NCI-H1092 treated with DMSO at 0.1 percent for 48 hours (cell line): ENCODE measurements at regions not wholly inside any gene's neighbourhood (a gene's known extent, or its start where the extent isn't known, plus 50 kb on each side); places are given as distances from the start of the nearest gene placed in this dataset.
"Not testable (repeated sequence)": the region's sequence is repeated elsewhere in the genome, so short reads cannot be mapped to it uniquely, and the experiment has no call there.

Source experiments
- DNase-seq: peaks from one replicate; lab custom pipeline; 2025; lab: John Stamatoyannopoulos, UW

DNA sequence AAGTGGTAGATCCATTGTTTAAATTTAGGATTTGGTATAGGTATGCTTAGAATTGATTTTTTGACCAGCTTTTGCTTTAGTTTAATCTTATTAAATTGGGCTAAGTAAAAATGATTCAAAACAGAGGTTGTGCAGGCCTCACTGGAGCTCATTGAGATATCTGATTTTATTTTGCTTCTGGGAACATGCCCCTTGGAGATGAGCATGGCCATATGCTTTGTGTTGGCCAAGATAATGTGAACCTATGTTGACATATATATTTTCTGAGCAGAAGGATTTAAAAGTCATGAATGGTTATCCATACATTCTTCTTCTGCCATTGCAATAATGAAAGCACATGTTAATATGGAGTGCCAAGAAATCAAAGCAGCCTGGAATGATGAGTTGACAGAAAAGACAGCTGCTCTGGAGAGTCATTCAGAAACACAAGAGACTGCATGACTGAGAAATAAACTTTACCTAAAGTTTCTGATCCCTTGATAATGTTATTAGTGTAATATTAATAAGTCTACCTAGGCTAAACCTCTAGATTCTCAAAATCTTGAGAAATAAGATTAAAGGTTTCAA is 489.7 kb upstream of the GNPDA2 start:
- DNase-seq, result no peak

- DNase-seq, result not testable (repeated sequence)
Observed at GRCh38 chr4:45208476-45208875, 482.1 kb upstream of the GNPDA2 start.

- not testable (repeated sequence) for DNase-seq
Observed at GRCh38 chr4:45207864-45208331, 481.5 kb upstream of the GNPDA2 start.

- DNase-seq, result not testable (repeated sequence)
Observed at GRCh38 chr4:45207241-45207863, 481.0 kb upstream of the GNPDA2 start.

GRCh38 chr4:45199736-45200135 is 473.4 kb upstream of the GNPDA2 start:
- no peak for DNase-seq

- no peak for DNase-seq
Observed at GRCh38 chr4:45188501-45188900, 462.1 kb upstream of the GNPDA2 start.

DNA sequence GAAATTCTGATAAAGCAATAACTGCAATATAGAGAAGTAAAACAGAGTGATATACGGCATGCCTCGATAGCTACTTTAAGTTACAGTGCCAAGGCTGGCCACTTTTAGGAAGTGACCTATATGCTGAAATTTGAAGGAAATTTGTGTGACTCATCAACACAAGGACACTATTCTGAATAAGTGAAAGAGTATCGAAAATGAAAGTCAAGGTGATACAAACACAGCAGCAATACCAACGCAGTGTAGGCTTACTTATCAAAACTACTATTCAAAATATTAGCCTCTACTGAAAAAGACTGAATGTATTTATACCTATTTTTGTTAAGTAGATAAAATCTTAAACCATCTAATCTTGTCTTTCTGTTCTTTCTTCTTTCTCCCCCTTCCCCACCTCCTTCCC is 459.9 kb upstream of the GNPDA2 start:
- no peak for DNase-seq

DNA sequence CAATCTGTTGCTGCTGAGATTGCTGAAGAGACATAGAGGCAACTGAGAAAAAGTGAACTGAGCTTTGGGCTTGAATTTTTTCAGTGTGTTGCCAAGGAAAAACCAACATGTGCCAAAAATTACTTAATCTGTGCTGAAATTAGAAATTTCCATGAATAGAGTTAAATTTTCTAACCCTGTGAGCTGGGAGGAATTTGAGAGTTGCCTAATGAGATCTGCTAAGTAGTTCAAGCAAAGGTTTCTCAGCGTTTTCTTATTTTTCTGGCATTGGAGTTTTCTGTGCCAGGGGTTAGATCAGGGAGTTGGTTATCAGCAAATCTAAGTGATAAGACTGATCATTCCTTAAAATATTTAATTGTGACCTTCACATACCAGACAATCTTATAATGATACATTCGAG is 457.5 kb upstream of the GNPDA2 start:
- DNase-seq, result no peak

DNA sequence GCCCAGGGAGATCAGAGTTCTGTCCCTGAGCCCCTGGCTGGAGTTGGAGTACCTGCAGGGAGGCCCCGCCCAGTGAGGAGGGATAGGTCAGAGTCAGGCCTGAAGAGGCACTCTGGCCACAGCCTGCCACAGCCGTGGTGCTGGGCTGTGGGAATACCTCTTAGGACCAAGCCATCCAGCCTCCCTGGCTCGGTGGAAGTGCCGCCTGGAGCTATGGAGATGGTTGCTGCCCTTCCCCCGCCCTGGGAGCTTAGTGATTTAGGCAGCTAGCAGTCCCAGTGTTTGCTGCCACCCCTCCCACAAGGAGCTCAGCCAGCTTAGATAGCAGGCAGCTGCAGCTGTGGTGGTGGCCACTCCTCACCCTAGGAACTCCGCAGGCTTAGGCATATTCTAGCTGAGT is 446.3 kb upstream of the GNPDA2 start:
- no peak for DNase-seq

- no peak for DNase-seq
Observed at GRCh38 chr4:45160951-45161350, 434.6 kb upstream of the GNPDA2 start.

DNA sequence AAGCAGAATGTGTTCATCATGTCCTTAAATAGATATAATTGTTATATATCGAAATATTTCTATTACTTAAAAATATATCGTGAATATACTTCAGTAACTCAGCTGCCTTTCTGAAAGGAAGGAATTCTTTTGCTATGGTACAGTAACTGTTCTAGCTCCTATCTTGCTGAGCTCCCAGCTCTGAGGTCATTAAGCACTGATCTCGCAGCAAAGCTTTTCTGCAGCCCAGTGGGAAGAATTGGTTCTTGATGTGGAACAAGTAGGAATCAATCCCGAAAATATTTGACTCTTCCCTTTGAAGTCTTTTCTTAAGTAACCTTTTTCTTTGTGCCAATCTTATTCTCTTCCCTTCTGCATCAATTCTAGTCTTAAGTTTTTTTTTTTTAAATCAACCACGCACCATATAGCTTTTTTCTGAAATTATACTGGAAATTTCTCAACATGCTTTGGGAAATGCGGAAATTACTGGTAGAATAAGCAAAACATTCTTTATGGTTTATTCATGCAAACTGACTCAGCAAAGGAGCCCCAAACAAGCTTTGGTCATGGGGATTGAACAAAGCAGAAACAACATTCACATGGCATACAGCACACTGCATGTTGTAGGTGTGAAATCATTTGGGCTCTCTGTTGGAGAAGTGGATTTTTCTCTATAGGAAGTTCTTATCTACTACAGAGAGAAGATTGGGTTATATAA is 428.9 kb upstream of the GNPDA2 start:
- DNase-seq, result no peak

DNA sequence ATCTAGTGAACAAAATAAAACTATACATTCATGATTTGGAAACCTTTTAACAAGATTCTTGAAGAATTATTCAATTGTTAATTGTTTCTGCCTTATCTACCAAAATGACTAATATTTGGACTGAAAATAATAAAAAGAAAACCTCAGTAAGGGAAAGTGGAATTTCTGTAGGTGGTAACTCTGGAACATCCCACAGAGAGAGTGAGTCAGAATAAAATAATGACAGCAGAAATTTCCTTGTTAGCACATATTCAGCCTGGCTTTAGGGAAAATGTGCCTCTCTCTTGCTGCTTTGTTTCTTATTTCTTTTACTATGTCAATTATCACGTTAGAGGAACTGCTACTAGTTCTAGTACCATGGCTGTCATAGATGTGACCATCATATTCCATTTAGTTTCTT is 421.5 kb upstream of the GNPDA2 start:
- no peak for DNase-seq

- no peak for DNase-seq
Observed at GRCh38 chr4:45131020-45131419, 404.7 kb upstream of the GNPDA2 start.

- no peak for DNase-seq
Observed at GRCh38 chr4:45122406-45122805, 396.1 kb upstream of the GNPDA2 start.

DNA sequence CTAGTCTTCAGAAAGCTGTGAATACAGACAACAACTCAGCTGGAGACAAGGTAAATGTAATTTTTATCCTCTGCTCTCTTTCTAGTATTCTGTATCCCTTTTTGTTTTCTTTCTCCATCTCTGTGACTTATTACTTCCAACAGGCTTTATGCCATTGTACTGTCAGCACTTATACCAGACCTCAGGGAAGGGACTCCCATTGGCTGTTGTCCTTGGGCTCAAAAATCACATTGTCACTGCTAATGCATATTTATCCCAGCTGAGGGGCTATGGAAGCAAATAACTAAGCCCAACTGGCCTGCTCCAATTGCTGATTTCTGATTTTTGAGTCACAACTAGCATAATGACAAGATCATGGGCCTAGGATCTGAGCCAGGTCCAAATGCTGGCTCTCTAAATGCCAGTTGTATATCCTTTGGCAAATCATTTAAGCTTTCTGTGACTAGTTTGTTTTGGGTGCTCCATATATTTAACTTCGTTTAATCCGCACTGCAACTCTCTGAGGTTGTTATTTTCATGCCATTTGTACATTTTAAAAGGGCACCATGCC is 395.1 kb upstream of the GNPDA2 start:
- DNase-seq, result no peak

DNA sequence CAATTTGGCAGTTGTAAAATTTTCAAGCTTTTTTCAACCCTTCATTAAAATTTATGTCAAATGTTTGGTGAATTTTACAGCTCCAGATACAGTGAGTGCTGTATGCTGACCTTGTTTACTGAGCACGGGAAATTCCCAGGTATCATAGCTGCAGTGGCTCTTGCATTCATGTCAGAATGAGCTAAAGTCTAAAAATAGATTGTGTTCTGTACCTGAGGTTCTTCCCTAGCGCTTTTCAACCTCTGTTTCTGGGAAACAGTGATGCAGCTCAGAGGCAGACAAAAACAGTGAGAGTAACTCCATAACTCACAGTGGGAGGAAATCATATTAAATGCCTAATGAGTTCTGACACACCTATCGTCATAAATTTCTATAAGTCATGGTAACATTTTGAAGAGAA is 393.8 kb upstream of the GNPDA2 start:
- DNase-seq, result no peak

GRCh38 chr4:45119376-45119775 is 393.0 kb upstream of the GNPDA2 start:
- no peak for DNase-seq

- DNase-seq, result no peak
Observed at GRCh38 chr4:45102716-45103115, 376.4 kb upstream of the GNPDA2 start.

DNA sequence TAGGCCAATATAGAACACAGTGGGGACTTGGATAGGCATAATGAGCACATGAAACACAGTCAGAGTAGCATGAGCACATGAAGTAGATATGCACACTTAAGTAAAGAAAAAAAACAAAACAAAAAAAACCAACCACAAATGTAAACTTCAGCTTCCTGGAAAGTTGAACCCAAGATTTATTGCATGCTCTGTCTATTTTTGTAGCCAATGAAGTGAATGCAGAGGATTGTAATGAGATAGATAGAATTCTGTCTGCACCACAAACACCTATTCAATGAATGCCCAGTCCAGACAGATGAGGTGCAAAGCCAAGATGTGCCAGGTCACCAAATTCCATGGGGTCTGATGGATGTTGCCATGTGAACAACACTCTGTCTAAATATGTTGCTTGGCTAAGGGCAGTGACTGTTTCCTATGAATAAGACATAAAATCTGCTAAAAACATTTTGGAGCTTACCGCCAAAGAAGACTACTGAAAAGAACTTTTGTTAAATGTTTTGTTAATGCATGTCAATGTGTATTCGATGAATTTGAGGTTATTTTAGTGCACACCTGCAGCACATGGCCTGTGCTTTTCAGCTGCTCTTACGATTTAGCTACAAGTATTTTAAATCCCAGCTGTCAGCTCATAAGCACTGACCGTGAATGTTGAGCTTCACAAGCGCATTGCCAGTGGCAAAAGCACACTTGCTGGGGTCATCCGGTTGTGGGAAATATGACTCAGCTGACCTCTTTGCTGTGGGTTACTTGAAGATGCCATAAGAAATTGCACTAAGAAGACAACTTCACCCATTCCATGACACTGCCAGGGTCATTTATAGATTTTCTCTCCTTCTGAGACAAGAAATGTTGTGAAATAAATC is 374.8 kb upstream of the GNPDA2 start:
- DNase-seq, result no peak

GRCh38 chr4:45099471-45099870 is 373.1 kb upstream of the GNPDA2 start:
- no peak for DNase-seq

DNA sequence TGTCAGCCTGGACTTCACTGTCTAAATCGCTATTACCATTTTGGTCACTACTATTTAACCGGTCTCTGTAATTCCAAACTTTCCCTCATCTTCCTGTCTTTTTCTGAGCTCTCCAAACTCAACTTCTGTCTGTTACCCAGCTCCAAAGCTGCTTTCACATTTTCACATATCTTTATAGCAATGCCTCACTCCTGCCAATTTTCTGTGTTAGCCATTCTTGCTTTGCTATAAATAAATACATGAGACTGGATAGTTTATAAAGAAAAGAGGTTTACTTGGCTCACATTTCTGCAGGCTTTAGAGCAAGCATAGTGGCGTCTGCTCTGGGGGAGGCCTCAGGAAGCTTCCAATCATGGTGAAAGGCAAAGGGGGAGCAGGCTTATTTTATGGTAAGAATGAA is 368.3 kb upstream of the GNPDA2 start:
- no peak for DNase-seq

DNA sequence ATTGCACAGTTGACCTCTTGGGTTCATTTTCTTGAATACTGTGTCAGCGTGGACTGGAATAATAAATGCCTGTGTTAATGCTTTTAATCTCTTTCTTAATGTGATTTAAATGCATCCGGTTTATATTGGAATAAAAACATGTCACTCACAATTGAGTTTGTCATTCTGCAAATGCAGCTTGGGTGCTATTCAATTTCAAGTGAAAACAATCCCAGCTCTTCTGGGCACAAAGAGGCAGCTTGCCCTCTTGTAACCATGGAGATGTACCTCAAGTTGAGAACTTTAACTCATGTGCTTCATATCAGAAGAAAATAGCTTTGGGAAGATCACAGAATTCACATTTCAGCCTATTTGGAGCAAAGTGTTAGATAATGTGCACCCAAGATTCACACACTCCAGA is 355.7 kb upstream of the GNPDA2 start:
- DNase-seq, result no peak
